SJCRH30 (cell line): ENCODE measurements at regions not wholly inside any gene's neighbourhood (a gene's known extent, or its start where the extent isn't known, plus 50 kb on each side); places are given as distances from the start of the nearest gene placed in this dataset.

Experiments used
- DNase-seq, 2 experiments: peaks; one replicate each; pipeline ENCODE4 v3.0.0-alpha.2; 2015 to 2020
- H3K27ac ChIP-seq: fragments of 250-450 bp; sonication (Bioruptor Pico); 2 replicates; pipeline ENCODE4 v1.5.1; 2020; ENCODE audit warnings: mild to moderate bottlenecking, moderate library complexity
- H3K27me3 ChIP-seq: fragments of 250-450 bp; sonication (Bioruptor Pico); 2 replicates; pipeline ENCODE4 v1.5.1; 2020; ENCODE audit warnings: mild to moderate bottlenecking, moderate library complexity
- H3K36me3 ChIP-seq: fragments of 250-450 bp; sonication (Bioruptor Pico); 2 replicates; pipeline ENCODE4 v1.5.1; 2020; ENCODE audit warnings: mild to moderate bottlenecking, moderate library complexity
- H3K4me1 ChIP-seq: fragments of 250-450 bp; sonication (Bioruptor Pico); 2 replicates; pipeline ENCODE4 v1.5.1; 2020; ENCODE audit warnings: mild to moderate bottlenecking, moderate library complexity
- H3K4me3 ChIP-seq: fragments of 250-450 bp; sonication (Bioruptor Pico); 2 replicates; pipeline ENCODE4 v1.5.1; 2020; ENCODE audit warnings: mild to moderate bottlenecking, moderate library complexity
- H3K9me3 ChIP-seq: fragments of 250-450 bp; sonication (Bioruptor Pico); replicated peaks from 2 replicates; pipeline ENCODE4 v1.5.1; 2020; ENCODE audit warnings: mild to moderate bottlenecking, moderate library complexity

- no peaks in the 10 kb centered on the region for H3K36me3 ChIP-seq
- no peak overlapping the region for H3K4me3 ChIP-seq
- no peak for DNase-seq
- no peak overlapping the region for H3K27ac ChIP-seq
- no peaks in the 10 kb centered on the region for H3K9me3 ChIP-seq
- H3K27me3 ChIP-seq: peaks cover 9% of the 10 kb centered on the region; the same call in 1 of the 2 replicates
- H3K4me1 ChIP-seq: no peaks in the 10 kb centered on the region
These were observed 99.4 kb downstream of the CRYAA start for GRCh38 chr21:43268086-43268803.

GRCh38 chr21:43267391-43268085 is 98.7 kb downstream of the CRYAA start:
- Histone ChIP-seq H3K36me3 (no peaks in the 10 kb centered on the region), H3K4me3 (no peak overlapping the region), H3K27me3 (peaks cover 6% of the 10 kb centered on the region; the same call in 1 of the 2 replicates), H3K4me1 (no peaks in the 10 kb centered on the region), H3K27ac (no peak overlapping the region), H3K9me3 (no peaks in the 10 kb centered on the region)
- DNase-seq: no peak

DNA sequence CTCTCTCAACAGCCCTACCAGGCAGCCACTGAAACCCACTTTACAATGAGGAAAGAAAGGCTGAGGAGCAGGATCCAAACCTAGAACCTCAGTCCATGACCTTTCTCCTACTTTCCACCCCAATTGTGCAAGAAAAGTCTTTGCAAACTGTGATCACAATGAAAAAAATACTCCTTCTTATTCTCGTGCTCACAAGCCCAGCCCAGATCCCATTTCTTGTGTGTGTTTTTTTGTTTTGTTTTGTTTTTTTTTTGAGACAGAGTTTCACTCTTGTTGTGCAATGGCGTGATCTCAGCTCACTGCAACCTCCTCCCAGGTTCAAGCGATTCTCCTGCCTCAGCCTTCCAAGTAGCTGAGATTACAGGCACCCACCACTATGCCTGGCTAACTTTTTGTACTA is 97.7 kb downstream of the CRYAA start:
- Histone ChIP-seq H3K4me1 (no peaks in the 10 kb centered on the region), H3K27me3 (0 out of 2 replicates have a peak, but pooled peaks cover 2% of the 10 kb centered on the region), H3K36me3 (no peaks in the 10 kb centered on the region), H3K27ac (no peak overlapping the region), H3K4me3 (no peak overlapping the region), H3K9me3 (no peaks in the 10 kb centered on the region)
- DNase-seq: no peak

- no peak overlapping the region for H3K27ac ChIP-seq
- DNase-seq: peak in 1 of 2 experiments; percentile 29
- no peaks in the 10 kb centered on the region for H3K27me3 ChIP-seq
- H3K36me3 ChIP-seq: no peaks in the 10 kb centered on the region
- no peaks in the 10 kb centered on the region for H3K4me1 ChIP-seq
- no peaks in the 10 kb centered on the region for H3K9me3 ChIP-seq
- H3K4me3 ChIP-seq: no peak overlapping the region
These were observed 93.6 kb downstream of the CRYAA start for GRCh38 chr21:43262427-43262826.
